ENCODE measurements at regions not wholly inside any gene's neighbourhood (a gene's known extent, or its start where the extent isn't known, plus 50 kb on each side); places are given as distances from the start of the nearest gene placed in this dataset.
A peak's percentile ranks its signal among the peaks of the same experiment; 100 is the strongest.

DNA sequence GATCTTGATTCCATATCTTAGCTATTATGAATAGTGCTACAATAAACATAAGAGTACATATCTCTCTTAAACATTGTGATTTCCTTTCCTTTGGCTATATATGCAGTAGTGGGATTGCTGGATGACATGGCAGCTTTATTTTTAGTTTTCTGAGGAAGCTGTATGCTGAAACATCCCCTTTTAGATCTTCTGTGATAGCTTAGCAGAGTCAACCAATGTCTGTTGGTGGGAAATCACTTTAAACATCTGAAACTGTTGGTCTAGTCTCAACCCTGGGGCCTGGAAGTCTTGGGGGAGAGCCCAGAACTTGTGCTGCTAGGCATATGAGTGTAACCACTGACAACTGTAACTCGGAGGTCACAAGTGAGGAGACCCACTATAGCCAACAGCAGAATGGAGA is 378.6 kb upstream of the SLC14A2 start:
- ChIA-PET POLR2A (no interaction called here), CTCF (no interaction called here)
- peaks cover 0 to 23% (median 15%) of the 10 kb centered on the region in 4 experiments for H3K4me1 ChIP-seq (ENCODE audit: control extremely low read depth in 1 of 4, control insufficient read depth in 4 of 4, insufficient read depth in 4 of 4, low read length in 3 of 4)
- peak overlapping the region in 1 of 2 experiments; percentile 2 for H3K27ac ChIP-seq (ENCODE audit: insufficient read depth in 1 of 2, low read depth in 1 of 2, low read length in 2 of 2, poor library complexity in 1 of 2, severe bottlenecking in 2 of 2)
- WGBS (ENCODE audit: insufficient coverage) = 0% methylated on average over 1 of the region's 1 CpG
- no peaks in the 10 kb centered on the region for H3K36me3 ChIP-seq (ENCODE audit: control insufficient read depth in 4 of 4, insufficient read depth in 4 of 4, low read length in 3 of 4)
- H3K27me3 ChIP-seq (replicated peaks in 2 of 5; ENCODE audit: control insufficient read depth in 4 of 5, insufficient read depth in 5 of 5, low read length in 4 of 5) = no peaks in the 10 kb centered on the region
- peak overlapping the region in 1 of 7 experiments; percentile 12 for H3K4me3 ChIP-seq (ENCODE audit: control insufficient read depth in 1 of 7, extremely low read depth in 1 of 7, insufficient read depth in 4 of 7, low read depth in 2 of 7, low read length in 6 of 7)
- H3K9me3 ChIP-seq (ENCODE audit: control extremely low read depth in 1 of 5, control insufficient read depth in 4 of 5, insufficient read depth in 2 of 5, low read depth in 1 of 5, low read length in 4 of 5) = no peaks in the 10 kb centered on the region
- DNase-seq = peak in 2 of 3 donors; percentile 62 to 70

GRCh38 chr18:45237343-45238098 is 377.8 kb upstream of the SLC14A2 start:
- no peak overlapping the region for H3K4me3 ChIP-seq (ENCODE audit: control insufficient read depth in 1 of 7, extremely low read depth in 1 of 7, insufficient read depth in 4 of 7, low read depth in 2 of 7, low read length in 6 of 7)
- no peaks in the 10 kb centered on the region for H3K27me3 ChIP-seq (replicated peaks in 2 of 5; ENCODE audit: control insufficient read depth in 4 of 5, insufficient read depth in 5 of 5, low read length in 4 of 5)
- CTCF ChIA-PET = no interaction called here
- 97% methylated on average over 5 of the region's 7 CpGs for WGBS (ENCODE audit: insufficient coverage)
- no peaks in the 10 kb centered on the region for H3K36me3 ChIP-seq (ENCODE audit: control insufficient read depth in 4 of 4, insufficient read depth in 4 of 4, low read length in 3 of 4)
- no peaks in the 10 kb centered on the region for H3K9me3 ChIP-seq (ENCODE audit: control extremely low read depth in 1 of 5, control insufficient read depth in 4 of 5, insufficient read depth in 2 of 5, low read depth in 1 of 5, low read length in 4 of 5)
- no peak for DNase-seq
- POLR2A ChIA-PET = no interaction called here
- no peak overlapping the region for H3K27ac ChIP-seq (ENCODE audit: insufficient read depth in 1 of 2, low read depth in 1 of 2, low read length in 2 of 2, poor library complexity in 1 of 2, severe bottlenecking in 2 of 2)
- H3K4me1 ChIP-seq (ENCODE audit: control extremely low read depth in 1 of 4, control insufficient read depth in 4 of 4, insufficient read depth in 4 of 4, low read length in 3 of 4) = peaks cover 0 to 23% (median 14%) of the 10 kb centered on the region in 4 experiments

DNA sequence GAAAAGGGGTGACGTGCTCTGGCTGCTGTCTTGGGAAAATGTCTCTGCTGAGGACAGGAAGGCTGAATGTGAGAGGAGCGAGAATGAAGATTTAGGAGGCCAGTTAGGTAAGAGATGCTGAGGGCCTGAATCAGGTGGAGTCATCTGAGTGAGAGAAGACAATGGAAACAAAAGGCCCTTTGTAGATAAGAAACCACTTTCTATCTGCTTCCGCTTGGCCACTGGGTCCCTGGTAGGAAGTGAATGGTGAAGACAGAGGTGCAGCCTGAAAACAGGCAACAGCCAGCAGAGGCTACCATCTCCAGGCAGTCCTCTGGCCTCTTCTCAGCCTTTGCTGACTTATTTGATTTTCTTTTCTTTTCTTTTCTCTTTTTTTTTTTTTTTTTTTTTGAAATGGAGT is 374.0 kb upstream of the SLC14A2 start:
- ChIA-PET CTCF (no interaction called here), POLR2A (interaction anchor here (0.7 kb wide), 1 partner anchor 550 kb away, joined by 3 read pairs; no protein-coding TSS in a partner anchor)
- peak in 2 of 3 donors; percentile 70 to 89 for DNase-seq
- WGBS (ENCODE audit: insufficient coverage) = 37% methylated on average over 2 of the region's 3 CpGs
- Histone ChIP-seq H3K27me3 (replicated peaks in 2 of 5; ENCODE audit: control insufficient read depth in 4 of 5, insufficient read depth in 5 of 5, low read length in 4 of 5) (no peaks in the 10 kb centered on the region), H3K36me3 (ENCODE audit: control insufficient read depth in 4 of 4, insufficient read depth in 4 of 4, low read length in 3 of 4) (no peaks in the 10 kb centered on the region), H3K4me3 (ENCODE audit: control insufficient read depth in 1 of 7, extremely low read depth in 1 of 7, insufficient read depth in 4 of 7, low read depth in 2 of 7, low read length in 6 of 7) (no peak overlapping the region), H3K27ac (ENCODE audit: insufficient read depth in 1 of 2, low read depth in 1 of 2, low read length in 2 of 2, poor library complexity in 1 of 2, severe bottlenecking in 2 of 2) (no peak overlapping the region), H3K9me3 (ENCODE audit: control extremely low read depth in 1 of 5, control insufficient read depth in 4 of 5, insufficient read depth in 2 of 5, low read depth in 1 of 5, low read length in 4 of 5) (no peaks in the 10 kb centered on the region), H3K4me1 (ENCODE audit: control extremely low read depth in 1 of 4, control insufficient read depth in 4 of 4, insufficient read depth in 4 of 4, low read length in 3 of 4) (peaks cover 0 to 28% (median 14%) of the 10 kb centered on the region in 4 experiments)

- ChIA-PET CTCF (no interaction called here), POLR2A (no interaction called here)
- Histone ChIP-seq H3K4me1 (ENCODE audit: control extremely low read depth in 1 of 4, control insufficient read depth in 4 of 4, insufficient read depth in 4 of 4, low read length in 3 of 4) (peaks cover 0 to 25% (median 10%) of the 10 kb centered on the region in 4 experiments), H3K4me3 (ENCODE audit: control insufficient read depth in 1 of 7, extremely low read depth in 1 of 7, insufficient read depth in 4 of 7, low read depth in 2 of 7, low read length in 6 of 7) (no peak overlapping the region), H3K9me3 (ENCODE audit: control extremely low read depth in 1 of 5, control insufficient read depth in 4 of 5, insufficient read depth in 2 of 5, low read depth in 1 of 5, low read length in 4 of 5) (no peaks in the 10 kb centered on the region), H3K27me3 (replicated peaks in 2 of 5; ENCODE audit: control insufficient read depth in 4 of 5, insufficient read depth in 5 of 5, low read length in 4 of 5) (no peaks in the 10 kb centered on the region), H3K27ac (ENCODE audit: insufficient read depth in 1 of 2, low read depth in 1 of 2, low read length in 2 of 2, poor library complexity in 1 of 2, severe bottlenecking in 2 of 2) (no peak overlapping the region), H3K36me3 (ENCODE audit: control insufficient read depth in 4 of 4, insufficient read depth in 4 of 4, low read length in 3 of 4) (no peaks in the 10 kb centered on the region)
- 96% methylated on average over 7 of the region's 8 CpGs for WGBS (ENCODE audit: insufficient coverage)
- no peak for DNase-seq
Measured at GRCh38 chr18:45241982-45242565, 373.2 kb upstream of the SLC14A2 start.

DNA sequence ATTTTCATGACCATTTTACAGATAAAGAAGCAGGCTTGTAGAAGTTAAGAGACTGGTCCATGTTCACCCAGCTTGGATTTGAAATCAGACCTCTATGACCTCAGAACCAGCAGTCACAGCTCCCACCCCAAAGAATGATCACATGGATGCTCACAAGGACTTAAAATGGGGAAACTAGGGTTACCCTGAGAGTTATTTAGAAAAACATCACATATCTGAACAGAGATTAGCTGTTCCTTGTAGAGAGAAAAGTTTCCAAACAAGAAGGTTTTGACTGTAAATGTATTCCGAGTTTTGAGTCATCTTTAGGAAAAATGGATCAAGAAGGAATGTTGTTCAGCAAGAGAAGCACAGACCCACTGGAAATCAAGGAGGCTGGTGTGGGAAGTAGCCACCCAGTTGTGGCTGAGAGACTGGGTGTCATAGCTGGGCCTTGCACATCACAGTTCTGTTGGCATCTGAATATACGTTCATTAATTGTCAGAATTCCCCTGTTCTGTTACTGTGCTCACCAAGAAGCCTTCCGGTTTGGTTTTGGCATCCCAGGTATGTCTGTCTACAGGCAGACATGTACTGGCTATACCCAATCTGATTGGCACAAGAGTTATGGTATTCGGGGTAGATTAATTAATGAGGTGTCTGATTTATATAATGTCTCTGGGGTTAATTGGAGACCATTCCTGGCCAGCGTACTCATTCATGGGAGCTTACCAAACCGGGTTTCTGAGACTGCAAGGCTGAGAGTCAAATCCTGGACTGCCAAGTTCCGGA is 371.8 kb upstream of the SLC14A2 start:
- POLR2A ChIA-PET = no interaction called here
- CTCF ChIA-PET = interaction anchor here (1.0 to 1.5 kb wide), 4 partner anchors 10 to 143 kb away, joined by 3 to 4 read pairs (median 3); no protein-coding TSS in a partner anchor
- no peak for DNase-seq
- H3K4me3 ChIP-seq (ENCODE audit: control insufficient read depth in 1 of 7, extremely low read depth in 1 of 7, insufficient read depth in 4 of 7, low read depth in 2 of 7, low read length in 6 of 7) = no peak overlapping the region
- 94% methylated on average over 7 of the region's 7 CpGs for WGBS (ENCODE audit: insufficient coverage)
- no peaks in the 10 kb centered on the region for H3K9me3 ChIP-seq (ENCODE audit: control extremely low read depth in 1 of 5, control insufficient read depth in 4 of 5, insufficient read depth in 2 of 5, low read depth in 1 of 5, low read length in 4 of 5)
- no peaks in the 10 kb centered on the region for H3K27me3 ChIP-seq (replicated peaks in 2 of 5; ENCODE audit: control insufficient read depth in 4 of 5, insufficient read depth in 5 of 5, low read length in 4 of 5)
- H3K27ac ChIP-seq (ENCODE audit: insufficient read depth in 1 of 2, low read depth in 1 of 2, low read length in 2 of 2, poor library complexity in 1 of 2, severe bottlenecking in 2 of 2) = no peak overlapping the region
- no peaks in the 10 kb centered on the region for H3K36me3 ChIP-seq (ENCODE audit: control insufficient read depth in 4 of 4, insufficient read depth in 4 of 4, low read length in 3 of 4)
- H3K4me1 ChIP-seq (ENCODE audit: control extremely low read depth in 1 of 4, control insufficient read depth in 4 of 4, insufficient read depth in 4 of 4, low read length in 3 of 4) = peaks cover 9 to 30% (median 16%) of the 10 kb centered on the region in 4 experiments

- peaks cover 18 to 45% (median 30%) of the 10 kb centered on the region in 4 experiments for H3K4me1 ChIP-seq (ENCODE audit: control extremely low read depth in 1 of 4, control insufficient read depth in 4 of 4, insufficient read depth in 4 of 4, low read length in 3 of 4)
- no peaks in the 10 kb centered on the region for H3K9me3 ChIP-seq (ENCODE audit: control extremely low read depth in 1 of 5, control insufficient read depth in 4 of 5, insufficient read depth in 2 of 5, low read depth in 1 of 5, low read length in 4 of 5)
- 100% methylated on average over 1 of the region's 1 CpG for WGBS (ENCODE audit: insufficient coverage)
- H3K36me3 ChIP-seq (ENCODE audit: control insufficient read depth in 4 of 4, insufficient read depth in 4 of 4, low read length in 3 of 4) = no peaks in the 10 kb centered on the region
- ChIA-PET POLR2A (no interaction called here), CTCF (interaction anchor here (1.1 to 1.4 kb wide), 2 partner anchors 32 to 141 kb away, joined by 3 to 4 read pairs; no protein-coding TSS in a partner anchor)
- no peak overlapping the region for H3K4me3 ChIP-seq (ENCODE audit: control insufficient read depth in 1 of 7, extremely low read depth in 1 of 7, insufficient read depth in 4 of 7, low read depth in 2 of 7, low read length in 6 of 7)
- DNase-seq = no peak
- H3K27me3 ChIP-seq (replicated peaks in 2 of 5; ENCODE audit: control insufficient read depth in 4 of 5, insufficient read depth in 5 of 5, low read length in 4 of 5) = no peaks in the 10 kb centered on the region
- H3K27ac ChIP-seq (ENCODE audit: insufficient read depth in 1 of 2, low read depth in 1 of 2, low read length in 2 of 2, poor library complexity in 1 of 2, severe bottlenecking in 2 of 2) = no peak overlapping the region
Measured at GRCh38 chr18:45245091-45245511, 370.2 kb upstream of the SLC14A2 start.
